ENCODE measurements at regions not wholly inside any gene's neighbourhood (a gene's known extent, or its start where the extent isn't known, plus 50 kb on each side); places are given as distances from the start of the nearest gene placed in this dataset.

- no peaks in the 10 kb centered on the region for H3K27me3 ChIP-seq
- no peaks in the 10 kb centered on the region for H3K36me3 ChIP-seq
- intact Hi-C loops (cut with DNase I; ENCODE audit: low total_unique reads), result no loop called here
- TF ChIP-seq POLR2A (IDR thresholded peaks at IDR 0.05) (no peak), CTCF (IDR thresholded peaks at IDR 0.05) (no peak)
- no peak overlapping the region for H3K4me3 ChIP-seq
- no peaks in the 10 kb centered on the region for H3K9me3 ChIP-seq
- no peak overlapping the region for H3K27ac ChIP-seq
- no peaks in the 10 kb centered on the region for H3K4me1 ChIP-seq
- DNase-seq, result no peak
Observed at GRCh38 chr13:111451402-111451801, 131.0 kb downstream of the TEX29 start.

DNA sequence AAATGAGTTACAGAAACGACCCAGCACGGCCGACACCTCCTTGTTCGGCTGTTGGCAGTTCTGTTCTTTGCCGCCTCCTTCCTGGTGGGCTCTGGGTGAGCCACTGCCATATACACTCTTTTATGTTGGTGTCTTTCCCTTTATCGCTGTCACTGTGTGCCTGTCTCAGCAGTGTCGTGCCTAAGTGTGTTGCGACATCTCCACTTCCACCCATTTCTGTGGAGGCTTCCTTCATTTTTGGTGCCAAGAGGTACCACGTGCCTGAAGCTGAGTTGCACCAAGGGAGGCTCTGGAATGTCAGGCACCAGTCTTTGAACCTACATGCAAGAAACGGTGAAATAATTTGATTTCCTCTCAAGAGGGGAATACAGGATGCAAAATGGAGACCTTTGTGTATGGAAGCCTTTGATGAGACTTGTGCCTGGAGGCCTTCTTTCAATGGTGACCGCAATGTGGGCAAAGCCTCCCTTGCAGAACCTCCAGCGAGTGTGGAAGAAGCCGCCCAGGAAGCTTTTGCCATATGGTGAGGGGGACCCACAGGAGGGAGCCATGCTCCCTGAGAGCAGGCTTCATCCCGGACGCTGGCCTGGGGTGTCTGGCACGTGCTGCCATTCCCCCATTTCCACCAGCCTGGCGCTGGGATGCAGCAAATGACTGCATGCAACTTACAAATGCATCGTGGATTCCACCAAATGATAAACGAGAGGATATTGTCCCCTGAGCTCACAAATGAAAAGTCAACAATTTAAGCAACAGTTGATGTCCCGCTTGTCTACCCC, 136.2 kb downstream of the TEX29 start:
- TF ChIP-seq CTCF (IDR thresholded peaks at IDR 0.05) (no peak), POLR2A (IDR thresholded peaks at IDR 0.05) (no peak)
- no peak for DNase-seq
- Histone ChIP-seq H3K4me1 (no peaks in the 10 kb centered on the region), H3K9me3 (no peaks in the 10 kb centered on the region), H3K27ac (no peak overlapping the region), H3K27me3 (no peaks in the 10 kb centered on the region), H3K36me3 (no peaks in the 10 kb centered on the region), H3K4me3 (no peak overlapping the region)
- intact Hi-C loops (cut with DNase I; ENCODE audit: low total_unique reads), result no loop called here

DNA sequence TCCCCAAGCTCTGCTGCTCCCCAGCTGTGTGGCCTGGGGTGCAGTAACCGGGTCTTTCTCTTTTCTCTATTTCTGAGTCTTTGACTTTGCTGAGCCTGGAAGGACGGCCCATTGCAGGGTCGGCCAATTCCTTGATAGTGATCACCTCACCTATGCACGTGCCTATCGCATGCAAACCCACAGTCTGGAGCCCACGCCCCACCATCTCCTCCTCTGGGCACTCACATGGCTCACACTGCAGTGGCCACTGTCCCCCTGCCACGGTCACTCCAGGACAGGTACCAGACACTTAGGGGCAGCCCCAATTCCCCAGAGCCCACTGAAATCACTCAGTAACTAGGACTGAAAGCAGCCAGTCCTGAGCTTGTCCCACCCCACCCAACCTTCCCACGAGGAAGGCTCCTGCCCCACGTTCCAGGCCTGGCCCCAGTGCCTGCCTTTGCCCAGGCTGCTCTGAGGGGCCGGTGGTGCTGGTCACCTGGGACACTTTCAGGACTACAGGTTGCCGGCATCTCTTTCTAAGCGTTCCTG, 137.6 kb downstream of the TEX29 start:
- Histone ChIP-seq H3K4me1 (no peaks in the 10 kb centered on the region), H3K4me3 (no peak overlapping the region), H3K27me3 (no peaks in the 10 kb centered on the region), H3K36me3 (no peaks in the 10 kb centered on the region), H3K9me3 (no peaks in the 10 kb centered on the region), H3K27ac (no peak overlapping the region)
- DNase-seq, result no peak
- intact Hi-C loops (cut with DNase I; ENCODE audit: low total_unique reads), result no loop called here
- TF ChIP-seq POLR2A (IDR thresholded peaks at IDR 0.05), result no peak
- no peak for TF ChIP-seq CTCF (IDR thresholded peaks at IDR 0.05)

DNA sequence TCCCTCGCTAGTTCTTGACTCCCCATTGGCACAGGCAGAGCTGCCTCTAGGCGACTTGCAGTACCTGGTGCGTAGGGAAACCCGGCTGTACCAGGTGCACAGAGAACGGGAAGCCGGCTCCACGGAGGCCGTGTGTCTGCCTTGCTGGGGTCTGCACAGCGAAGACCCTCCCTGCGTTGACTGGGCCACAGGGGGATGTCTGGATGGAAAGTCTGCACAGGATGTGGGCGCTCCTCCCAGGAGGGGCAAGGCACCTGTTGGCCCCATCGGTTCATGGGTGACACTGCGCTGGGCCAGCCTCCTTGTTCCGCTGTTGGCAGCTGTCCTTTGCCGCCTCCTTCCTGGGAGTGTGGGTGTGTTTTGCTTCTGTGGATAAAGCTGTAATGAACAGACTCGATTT, 138.3 kb downstream of the TEX29 start:
- TF ChIP-seq CTCF (IDR thresholded peaks at IDR 0.05), result no peak
- TF ChIP-seq POLR2A (IDR thresholded peaks at IDR 0.05), result no peak
- no peaks in the 10 kb centered on the region for H3K27me3 ChIP-seq
- DNase-seq, result no peak
- H3K4me1 ChIP-seq, result no peaks in the 10 kb centered on the region
- H3K9me3 ChIP-seq, result no peaks in the 10 kb centered on the region
- intact Hi-C loops (cut with DNase I; ENCODE audit: low total_unique reads), result no loop called here
- no peak overlapping the region for H3K27ac ChIP-seq
- no peak overlapping the region for H3K4me3 ChIP-seq
- no peaks in the 10 kb centered on the region for H3K36me3 ChIP-seq

GRCh38 chr13:111459803-111460547, 139.5 kb downstream of the TEX29 start:
- no peaks in the 10 kb centered on the region for H3K27me3 ChIP-seq
- no peak for TF ChIP-seq CTCF (IDR thresholded peaks at IDR 0.05)
- no peak for TF ChIP-seq POLR2A (IDR thresholded peaks at IDR 0.05)
- H3K27ac ChIP-seq, result no peak overlapping the region
- intact Hi-C loops (cut with DNase I; ENCODE audit: low total_unique reads), result no loop called here
- DNase-seq, result no peak
- no peak overlapping the region for H3K4me3 ChIP-seq
- no peaks in the 10 kb centered on the region for H3K9me3 ChIP-seq
- H3K36me3 ChIP-seq, result no peaks in the 10 kb centered on the region
- no peaks in the 10 kb centered on the region for H3K4me1 ChIP-seq

Measured in uterus (tissue), 3 donors.